Right atrium auricular region (tissue), 2 donors: ENCODE measurements at regions not wholly inside any gene's neighbourhood (a gene's known extent, or its start where the extent isn't known, plus 50 kb on each side); places are given as distances from the start of the nearest gene placed in this dataset.
"Not testable (repeated sequence)": the region's sequence is repeated elsewhere in the genome, so short reads cannot be mapped to it uniquely, and the experiment has no call there.

Source experiments
- DNase-seq: peaks from one replicate; pipeline ENCODE4 v3.0.0-alpha.2; 2019; ENCODE audit warnings: low spot score
- H3K27ac ChIP-seq, 2 donors: fragments of 200-600 bp; sonication (generic); 1 replicate in 1 of 2; 2 replicates in 1 of 2; pipeline ENCODE4 v1.5.1; 2016 to 2019
- H3K27me3 ChIP-seq, 2 donors: fragments of 200-600 bp; sonication (generic); one replicate each; pipeline versions ENCODE4 v1.5.1 to v1.6.0; 2017 to 2019
- H3K36me3 ChIP-seq: fragments of 200-600 bp; sonication (generic); one replicate; pipeline ENCODE4 v1.5.1; 2016
- H3K4me1 ChIP-seq, 2 donors: fragments of 200-600 bp; sonication (generic); one replicate each; pipeline versions ENCODE4 v1.5.1 to v1.6.0; 2017 to 2019
- H3K4me3 ChIP-seq, 2 donors: fragments of 200-600 bp; sonication (generic); 1 replicate in 1 of 2; 2 replicates in 1 of 2; pipeline ENCODE4 v1.5.1; 2017 to 2019; ENCODE audit warnings: mild to moderate bottlenecking in 1 of 2, moderate library complexity in 1 of 2
- H3K9me3 ChIP-seq, 2 donors: fragments of 200-600 bp; sonication (generic); one replicate each; pipeline ENCODE4 v1.5.1; 2019
- CTCF ChIP-seq, 2 donors: fragments of 200-600 bp; sonication (generic); IDR thresholded peaks; one replicate each; pipeline ENCODE4 v1.5.1; 2019; ENCODE audit warnings: antibody characterized with exemption in 2 of 2

GRCh38 chr3:20646425-20646824, 460.4 kb upstream of the SGO1 start:
- DNase-seq, result no peak
- no peak for TF ChIP-seq CTCF (IDR thresholded peaks at IDR 0.05)
- Histone ChIP-seq H3K4me1 (no peaks in the 10 kb centered on the region), H3K27me3 (no peaks in the 10 kb centered on the region), H3K4me3 (no peak overlapping the region), H3K36me3 (no peaks in the 10 kb centered on the region), H3K27ac (no peak overlapping the region), H3K9me3 (no peaks in the 10 kb centered on the region)

- no peaks in the 10 kb centered on the region for H3K36me3 ChIP-seq
- no peak for DNase-seq
Measured at GRCh38 chr3:20645340-20645739, 459.3 kb upstream of the SGO1 start.

GRCh38 chr3:20637729-20638128, 451.7 kb upstream of the SGO1 start:
- no peak for DNase-seq
- Histone ChIP-seq H3K4me3 (no peak overlapping the region), H3K4me1 (no peaks in the 10 kb centered on the region), H3K27me3 (no peaks in the 10 kb centered on the region), H3K27ac (no peak overlapping the region), H3K36me3 (no peaks in the 10 kb centered on the region), H3K9me3 (no peaks in the 10 kb centered on the region)
- TF ChIP-seq CTCF (IDR thresholded peaks at IDR 0.05), result no peak

More at GRCh38 chr3:20645340-20645739, 459.3 kb upstream of the SGO1 start:
- no peak for TF ChIP-seq CTCF (IDR thresholded peaks at IDR 0.05)
- Histone ChIP-seq H3K27ac (no peak overlapping the region), H3K4me3 (no peak overlapping the region), H3K9me3 (no peaks in the 10 kb centered on the region), H3K4me1 (no peaks in the 10 kb centered on the region), H3K27me3 (no peaks in the 10 kb centered on the region)

- H3K27me3 ChIP-seq, result no peaks in the 10 kb centered on the region
- no peak for DNase-seq
- H3K27ac ChIP-seq, result no peak overlapping the region
- H3K4me3 ChIP-seq, result no peak overlapping the region
- H3K9me3 ChIP-seq, result peaks cover 0 to 8% of the 10 kb centered on the region in 2 donors
- H3K4me1 ChIP-seq, result no peaks in the 10 kb centered on the region
- no peak for TF ChIP-seq CTCF (IDR thresholded peaks at IDR 0.05)
- no peaks in the 10 kb centered on the region for H3K36me3 ChIP-seq
Measured at GRCh38 chr3:20622304-20622703, 436.3 kb upstream of the SGO1 start.

GRCh38 chr3:20618621-20619020, 432.6 kb upstream of the SGO1 start:
- not testable (repeated sequence) for H3K27ac ChIP-seq, H3K4me1 ChIP-seq

GRCh38 chr3:20618181-20618580, 432.2 kb upstream of the SGO1 start:
- not testable (repeated sequence) for DNase-seq, H3K4me3 ChIP-seq, H3K36me3 ChIP-seq, H3K4me1 ChIP-seq, H3K27ac ChIP-seq, H3K27me3 ChIP-seq
- peaks cover 0 to 20% of the 10 kb centered on the region in 2 donors for H3K9me3 ChIP-seq

More at GRCh38 chr3:20618621-20619020, 432.6 kb upstream of the SGO1 start:
- DNase-seq, H3K36me3 ChIP-seq, H3K27me3 ChIP-seq, H3K4me3 ChIP-seq: not testable (repeated sequence)
- peaks cover 0 to 20% of the 10 kb centered on the region in 2 donors for H3K9me3 ChIP-seq

GRCh38 chr3:20615982-20616381, 430.0 kb upstream of the SGO1 start:
- H3K36me3 ChIP-seq, H3K27me3 ChIP-seq, H3K4me3 ChIP-seq, H3K4me1 ChIP-seq, DNase-seq, H3K27ac ChIP-seq: not testable (repeated sequence)
- H3K9me3 ChIP-seq, result peaks cover 0 to 27% of the 10 kb centered on the region in 2 donors
